Testis (tissue), 2 donors: ENCODE measurements at regions not wholly inside any gene's neighbourhood (a gene's known extent, or its start where the extent isn't known, plus 50 kb on each side); places are given as distances from the start of the nearest gene placed in this dataset.

Source experiments
- CTCF ChIP-seq, 3 experiments: fragments of 450-650 bp in 2 of 3; fragments of 200-600 bp in 1 of 3; sonication (generic) in 1 of 3; IDR thresholded peaks; one replicate each; pipeline ENCODE4 v1.5.1; 2016 to 2019; ENCODE audit warnings: antibody characterized with exemption in 3 of 3, mild to moderate bottlenecking in 2 of 3, moderate library complexity in 1 of 3
- POLR2A ChIP-seq: fragments of 450-650 bp; IDR thresholded peaks from one replicate; pipeline ENCODE4 v1.6.1; 2017; ENCODE audit warnings: antibody characterized with exemption, mild to moderate bottlenecking, moderate library complexity

GRCh38 chr12:90675106-90675505, 279.9 kb downstream of the CCER1 start:
- TF ChIP-seq POLR2A (no peak), CTCF (IDR thresholded peaks at IDR 0.05) (no peak)
